ENCODE measurements at regions not wholly inside any gene's neighbourhood (a gene's known extent, or its start where the extent isn't known, plus 50 kb on each side); places are given as distances from the start of the nearest gene placed in this dataset.

DNA sequence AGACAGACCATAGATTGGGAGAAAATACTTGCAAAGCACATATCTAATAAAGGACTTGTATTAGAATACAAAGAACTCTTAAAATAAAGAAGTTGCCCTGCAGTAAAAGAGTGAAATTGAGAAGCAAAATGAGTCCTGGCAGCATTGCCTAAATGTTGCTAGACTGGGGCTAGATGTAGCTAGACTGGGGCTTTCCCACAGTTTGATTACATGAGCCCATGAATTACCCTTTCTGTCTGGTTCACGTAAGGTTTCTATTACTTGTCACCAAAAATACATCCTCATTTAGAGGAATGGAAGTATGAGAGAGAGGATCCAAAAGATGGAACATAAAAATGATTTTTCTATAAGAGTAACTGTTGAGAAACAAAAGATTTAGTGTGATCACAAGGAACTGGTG is 57.6 kb upstream of the CCDC28A start:
- POLR2A ChIA-PET = no interaction called here
- TF ChIP-seq, protein P1, sequence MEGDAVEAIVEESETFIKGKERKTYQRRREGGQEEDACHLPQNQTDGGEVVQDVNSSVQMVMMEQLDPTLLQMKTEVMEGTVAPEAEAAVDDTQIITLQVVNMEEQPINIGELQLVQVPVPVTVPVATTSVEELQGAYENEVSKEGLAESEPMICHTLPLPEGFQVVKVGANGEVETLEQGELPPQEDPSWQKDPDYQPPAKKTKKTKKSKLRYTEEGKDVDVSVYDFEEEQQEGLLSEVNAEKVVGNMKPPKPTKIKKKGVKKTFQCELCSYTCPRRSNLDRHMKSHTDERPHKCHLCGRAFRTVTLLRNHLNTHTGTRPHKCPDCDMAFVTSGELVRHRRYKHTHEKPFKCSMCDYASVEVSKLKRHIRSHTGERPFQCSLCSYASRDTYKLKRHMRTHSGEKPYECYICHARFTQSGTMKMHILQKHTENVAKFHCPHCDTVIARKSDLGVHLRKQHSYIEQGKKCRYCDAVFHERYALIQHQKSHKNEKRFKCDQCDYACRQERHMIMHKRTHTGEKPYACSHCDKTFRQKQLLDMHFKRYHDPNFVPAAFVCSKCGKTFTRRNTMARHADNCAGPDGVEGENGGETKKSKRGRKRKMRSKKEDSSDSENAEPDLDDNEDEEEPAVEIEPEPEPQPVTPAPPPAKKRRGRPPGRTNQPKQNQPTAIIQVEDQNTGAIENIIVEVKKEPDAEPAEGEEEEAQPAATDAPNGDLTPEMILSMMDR (IDR thresholded peaks at IDR 0.05) = no peak
- ATAC-seq (ENCODE audit: low read depth) = no peak
- intact Hi-C loops (cut with micrococcal nuclease) = no loop called here
- no peak overlapping the region for H3K27ac Mint-ChIP-seq
- peaks cover 5% of the 10 kb centered on the region for H3K36me3 Mint-ChIP-seq (ENCODE audit: low read depth)
- peaks cover 12% of the 10 kb centered on the region for H3K4me1 Mint-ChIP-seq
- CTCF ChIA-PET = no interaction called here
- DNase-seq = no peak
- peaks cover 14% of the 10 kb centered on the region for H3K9me3 Mint-ChIP-seq
- H3K4me3 Mint-ChIP-seq = no peak overlapping the region
- H3K27me3 Mint-ChIP-seq = peaks cover 15% of the 10 kb centered on the region

GRCh38 chr6:138716971-138717665 is 56.5 kb upstream of the CCDC28A start:
- H3K36me3 Mint-ChIP-seq (ENCODE audit: low read depth) = peaks cover 5% of the 10 kb centered on the region
- intact Hi-C loops (cut with micrococcal nuclease) = no loop called here
- H3K4me1 Mint-ChIP-seq = peaks cover 12% of the 10 kb centered on the region
- no peak overlapping the region for H3K27ac Mint-ChIP-seq
- POLR2A ChIA-PET = interaction anchor here (0.6 kb wide), 1 partner anchor 617 kb away, joined by 3 read pairs; no protein-coding TSS in a partner anchor
- peaks cover 10% of the 10 kb centered on the region for H3K27me3 Mint-ChIP-seq
- CTCF ChIA-PET = no interaction called here
- ATAC-seq (ENCODE audit: low read depth) = no peak
- peaks cover 14% of the 10 kb centered on the region for H3K9me3 Mint-ChIP-seq
- no peak overlapping the region for H3K4me3 Mint-ChIP-seq
- TF ChIP-seq, protein P1 (IDR thresholded peaks at IDR 0.05) = no peak
- no peak for DNase-seq

GRCh38 chr6:138719011-138719635 is 54.4 kb upstream of the CCDC28A start:
- ChIA-PET CTCF (no interaction called here), POLR2A (no interaction called here)
- H3K36me3 Mint-ChIP-seq (ENCODE audit: low read depth) = peaks cover 5% of the 10 kb centered on the region
- peaks cover 7% of the 10 kb centered on the region for H3K9me3 Mint-ChIP-seq
- intact Hi-C loops (cut with micrococcal nuclease) = no loop called here
- peaks cover 12% of the 10 kb centered on the region for H3K4me1 Mint-ChIP-seq
- no peak overlapping the region for H3K4me3 Mint-ChIP-seq
- peaks cover 8% of the 10 kb centered on the region for H3K27me3 Mint-ChIP-seq
- no peak overlapping the region for H3K27ac Mint-ChIP-seq
- TF ChIP-seq, protein P1 (IDR thresholded peaks at IDR 0.05) = no peak
- ATAC-seq (ENCODE audit: low read depth) (no peak), DNase-seq (no peak)

DNA sequence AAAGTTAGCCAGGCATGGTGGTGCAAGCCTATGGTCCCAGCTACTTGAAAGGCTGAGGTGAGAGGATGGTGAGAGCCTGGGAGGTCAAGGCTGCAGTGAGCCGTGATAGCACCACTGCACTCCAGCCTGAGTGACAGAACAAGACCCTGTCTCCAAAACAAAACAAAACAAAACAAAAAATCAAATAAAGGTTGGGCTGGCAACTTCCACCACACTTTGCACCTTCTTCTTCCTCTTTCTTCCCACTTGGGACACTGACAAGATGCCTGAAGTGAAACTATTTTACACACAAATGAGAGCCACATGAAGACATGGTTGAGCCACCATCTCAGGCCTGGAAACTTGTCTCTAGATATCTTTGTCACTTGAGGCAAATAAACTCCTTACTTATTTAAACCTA is 53.8 kb upstream of the CCDC28A start:
- DNase-seq (no peak), ATAC-seq (ENCODE audit: low read depth) (peak; percentile 34)
- POLR2A ChIA-PET = no interaction called here
- Mint-ChIP-seq H3K36me3 (ENCODE audit: low read depth) (peaks cover 3% of the 10 kb centered on the region), H3K27ac (no peak overlapping the region), H3K4me1 (peaks cover 12% of the 10 kb centered on the region), H3K27me3 (peaks cover 6% of the 10 kb centered on the region), H3K4me3 (no peak overlapping the region), H3K9me3 (peaks cover 4% of the 10 kb centered on the region)
- TF ChIP-seq, protein P1 (IDR thresholded peaks at IDR 0.05) = no peak
- intact Hi-C loops (cut with micrococcal nuclease) = no loop called here
- CTCF ChIA-PET = no interaction called here

GRCh38 chr6:138722425-138723371 is 50.9 kb upstream of the CCDC28A start:
- TF ChIP-seq, protein P1 (IDR thresholded peaks at IDR 0.05) = no peak
- peaks cover 12% of the 10 kb centered on the region for H3K4me1 Mint-ChIP-seq
- H3K27me3 Mint-ChIP-seq = no peaks in the 10 kb centered on the region
- ChIA-PET CTCF (no interaction called here), POLR2A (no interaction called here)
- no peak for ATAC-seq (ENCODE audit: low read depth)
- intact Hi-C loops (cut with micrococcal nuclease) = no loop called here
- no peaks in the 10 kb centered on the region for H3K36me3 Mint-ChIP-seq (ENCODE audit: low read depth)
- DNase-seq = no peak
- H3K27ac Mint-ChIP-seq = no peak overlapping the region
- no peak overlapping the region for H3K4me3 Mint-ChIP-seq
- H3K9me3 Mint-ChIP-seq = no peaks in the 10 kb centered on the region

All from activated B cell treated with CpG ODN at 0.5 μM for 24 hours (primary cell).